NCI-H82 treated with DMSO at 0.1 percent for 48 hours (cell line): ENCODE measurements at regions not wholly inside any gene's neighbourhood (a gene's known extent, or its start where the extent isn't known, plus 50 kb on each side); places are given as distances from the start of the nearest gene placed in this dataset.
"Not testable (repeated sequence)": the region's sequence is repeated elsewhere in the genome, so short reads cannot be mapped to it uniquely, and the experiment has no call there.

ENCODE experiments used
- DNase-seq: peaks from one replicate; lab custom pipeline; 2025; ENCODE audit not compliant: unreplicated experiment; lab: John Stamatoyannopoulos, UW

DNA sequence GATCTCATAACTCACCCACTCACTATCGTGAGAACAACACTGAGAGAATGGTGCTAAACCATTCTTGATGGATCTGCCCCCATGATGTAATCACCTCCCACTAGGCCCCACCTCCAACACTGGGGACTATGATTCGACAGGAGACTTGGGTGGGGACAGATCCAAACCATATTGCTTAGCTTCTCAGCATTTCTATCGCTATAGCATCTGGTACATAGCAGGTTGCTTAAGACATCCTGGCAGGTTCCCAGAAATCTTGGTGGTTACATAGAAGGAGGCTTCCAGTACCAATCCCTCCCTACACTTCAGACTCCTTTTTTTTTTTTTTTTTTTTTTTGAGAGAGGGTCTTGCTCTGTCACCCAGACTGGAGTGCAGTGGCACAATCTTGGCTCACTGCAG is 487.8 kb downstream of the EDEM1 start:
- no peak for DNase-seq

GRCh38 chr3:5677555-5677954 is 490.0 kb downstream of the EDEM1 start:
- DNase-seq: peak; percentile 23

DNA sequence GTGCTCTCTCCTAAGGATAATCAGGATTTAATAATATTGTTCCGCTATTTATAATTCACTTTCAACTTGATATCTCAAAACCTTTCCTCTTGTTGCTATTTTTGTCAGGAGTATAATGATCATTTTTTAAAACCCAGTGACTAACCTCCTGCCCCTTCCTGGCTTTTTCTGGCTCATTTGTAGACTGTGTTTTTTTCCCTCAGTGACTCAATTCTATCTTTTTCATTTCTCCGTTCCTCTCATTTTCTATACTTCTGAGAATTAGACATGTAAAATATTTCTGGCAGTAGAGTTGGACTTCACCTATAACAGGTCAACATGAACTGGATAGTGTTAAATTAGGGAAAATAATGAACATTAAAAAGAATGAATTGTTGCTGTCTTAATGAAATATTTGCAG is 490.7 kb downstream of the EDEM1 start:
- DNase-seq: no peak

DNA sequence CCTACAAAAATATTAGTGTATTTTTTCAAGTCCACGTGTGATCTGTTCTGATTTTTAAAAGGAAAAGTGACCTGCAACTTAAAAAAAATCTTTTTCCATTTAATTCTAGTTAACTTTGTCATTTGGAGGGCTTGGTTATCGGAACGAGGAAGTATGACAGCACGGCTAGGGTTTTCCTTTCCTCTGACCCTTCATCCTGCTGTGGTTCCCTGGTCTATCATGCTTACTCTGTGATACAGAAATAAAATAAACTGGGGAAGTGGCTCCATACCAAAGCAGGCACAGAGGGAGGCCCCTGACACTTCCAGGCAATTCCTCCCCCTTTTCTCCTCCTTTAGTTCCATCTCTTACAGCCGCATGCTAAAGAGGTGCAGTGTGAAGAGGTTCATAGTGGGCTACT is 491.3 kb downstream of the EDEM1 start:
- DNase-seq: no peak

DNA sequence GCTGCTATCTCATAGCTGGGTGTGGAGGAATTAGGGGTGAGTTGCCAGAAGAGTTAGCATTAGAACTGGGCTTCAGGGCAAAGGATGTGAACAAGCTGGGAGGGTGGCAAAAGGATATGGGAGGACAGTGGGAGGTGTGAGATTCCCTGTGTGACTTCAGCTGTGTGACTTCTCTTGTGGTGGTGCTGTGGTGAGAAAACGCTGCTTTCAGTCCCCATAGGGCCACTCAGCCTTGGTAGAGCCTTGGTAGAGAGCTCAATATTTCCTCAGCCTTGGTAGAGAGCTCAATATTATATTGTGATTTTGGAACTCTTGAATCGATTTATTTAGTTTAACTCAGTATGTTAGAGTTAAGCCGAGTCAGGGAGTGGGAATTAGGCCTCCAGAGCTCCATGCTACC is 499.7 kb downstream of the EDEM1 start:
- DNase-seq: no peak

GRCh38 chr3:5690490-5690889 is 503.0 kb downstream of the EDEM1 start:
- DNase-seq: no peak

- DNase-seq: no peak
These were observed 503.5 kb downstream of the EDEM1 start for GRCh38 chr3:5690904-5691532.

DNA sequence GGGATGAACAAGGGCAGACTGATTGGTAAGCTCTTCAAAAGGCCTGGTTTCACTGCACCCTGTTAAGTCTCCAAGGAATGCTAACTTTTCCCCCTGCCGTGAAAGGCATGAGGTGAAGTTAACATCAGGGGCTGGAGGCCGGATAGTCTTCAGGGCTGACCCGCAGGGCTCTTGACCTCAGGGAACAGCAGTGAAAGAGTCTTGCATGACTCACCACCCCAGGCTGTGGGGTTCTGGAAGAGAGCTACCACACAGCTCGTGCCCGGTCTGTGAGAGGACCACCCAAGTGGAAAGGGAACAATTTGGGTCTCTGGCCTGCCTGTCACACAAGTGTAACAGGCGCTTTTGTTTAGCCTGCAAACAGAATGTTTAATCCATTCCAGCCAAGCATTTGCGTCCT is 504.9 kb downstream of the EDEM1 start:
- no peak for DNase-seq

DNA sequence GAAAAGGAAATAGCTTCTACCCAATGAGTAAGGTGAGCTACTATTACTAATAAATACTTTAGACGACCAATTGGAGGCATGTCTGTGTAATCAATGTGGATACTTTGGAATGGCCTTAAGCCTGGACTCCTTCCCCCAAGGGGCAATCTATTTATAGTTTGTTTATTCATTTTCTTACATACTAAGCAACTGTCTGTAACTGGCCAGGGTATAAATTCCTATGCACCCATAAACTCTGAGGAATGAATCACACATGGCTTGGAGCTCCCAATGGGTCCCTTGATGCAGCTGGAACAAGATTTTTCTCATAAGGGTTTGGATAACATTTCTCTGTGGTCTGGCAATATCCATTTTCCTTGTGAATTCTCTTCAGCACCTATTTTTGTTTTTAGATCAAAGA is 506.8 kb downstream of the EDEM1 start:
- no peak for DNase-seq

- DNase-seq: no peak
These were observed 511.3 kb downstream of the EDEM1 start for GRCh38 chr3:5698851-5699250.

DNA sequence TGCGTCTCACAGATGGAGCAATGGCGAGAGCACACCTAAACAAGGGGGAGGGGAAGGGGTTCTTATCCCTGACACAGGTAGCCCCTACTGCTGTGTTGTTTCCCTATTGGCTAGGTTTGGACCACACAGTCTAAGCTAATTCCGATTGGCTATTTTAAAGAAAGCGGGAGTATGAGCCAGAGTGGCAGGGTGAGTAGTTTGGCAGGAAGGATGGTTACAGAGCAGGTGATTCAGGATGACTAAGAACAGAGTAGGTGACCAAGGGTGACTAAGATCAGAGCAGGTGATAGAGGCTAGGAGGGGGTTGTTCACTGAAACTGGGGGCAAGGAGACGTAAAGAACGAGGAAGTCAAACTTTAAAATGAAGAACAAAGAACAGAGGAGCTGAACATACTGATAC is 511.8 kb downstream of the EDEM1 start:
- no peak for DNase-seq

DNA sequence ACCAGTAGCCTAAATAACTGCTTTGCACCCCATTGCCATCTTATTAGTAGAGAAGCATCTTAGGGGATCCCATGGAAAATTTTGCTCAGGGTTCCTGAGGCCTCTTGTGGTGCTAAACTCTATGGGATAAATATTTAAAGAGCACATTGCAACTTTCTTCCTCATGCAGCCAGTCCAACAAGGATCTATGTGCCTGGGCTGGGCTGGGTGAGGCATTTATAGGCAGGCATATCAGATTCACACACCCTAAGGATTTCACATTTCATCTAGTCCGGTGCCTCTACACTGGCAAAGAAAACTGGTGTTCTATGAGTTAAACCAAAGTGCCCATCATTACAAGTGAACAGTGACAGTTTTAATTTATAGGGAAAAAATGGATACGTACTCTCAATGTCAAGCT is 512.3 kb downstream of the EDEM1 start:
- DNase-seq: no peak

GRCh38 chr3:5701005-5701404 is 513.5 kb downstream of the EDEM1 start:
- DNase-seq: not testable (repeated sequence)

GRCh38 chr3:5707794-5708193 is 520.3 kb downstream of the EDEM1 start:
- no peak for DNase-seq

DNA sequence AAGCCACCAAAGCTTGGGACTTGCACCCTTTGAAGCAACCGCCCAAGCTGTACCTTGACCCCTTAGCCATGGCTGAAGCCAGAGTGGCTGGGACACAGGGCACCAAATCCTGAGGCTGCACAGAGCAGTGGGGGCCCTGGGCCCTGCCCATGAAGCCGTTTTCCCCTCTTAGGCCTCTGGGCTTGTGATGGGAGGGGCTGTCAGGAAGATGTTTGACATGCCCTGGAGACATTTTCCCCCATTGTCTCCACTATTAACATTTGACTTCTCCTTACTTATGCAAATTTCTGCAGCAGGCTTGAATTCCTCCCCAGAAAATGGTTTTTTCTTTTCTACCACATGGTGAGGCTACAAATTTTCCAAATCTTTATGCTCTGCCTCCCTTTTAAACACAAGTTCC is 522.2 kb downstream of the EDEM1 start:
- no peak for DNase-seq

DNA sequence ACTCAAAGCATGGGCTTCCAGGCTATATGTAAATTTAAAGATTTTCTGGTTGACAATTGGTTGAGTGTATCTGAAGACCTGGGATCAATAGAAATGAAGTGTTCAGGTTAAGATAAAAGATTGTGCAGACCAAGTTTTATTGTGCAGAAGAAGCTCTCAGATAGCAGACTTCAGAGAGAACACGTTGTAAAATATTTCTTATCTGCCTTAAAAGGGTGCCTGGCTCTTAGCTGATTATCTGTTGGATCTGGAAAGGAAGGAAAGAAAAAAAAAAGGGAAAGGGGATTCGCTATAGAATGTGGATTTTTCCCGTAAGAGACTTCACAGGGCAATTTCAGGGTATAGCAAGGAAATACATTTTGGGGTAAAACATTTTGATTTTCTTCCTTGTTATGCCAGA is 523.2 kb downstream of the EDEM1 start:
- DNase-seq: no peak

GRCh38 chr3:5717254-5717653 is 529.7 kb downstream of the EDEM1 start:
- DNase-seq: no peak

DNA sequence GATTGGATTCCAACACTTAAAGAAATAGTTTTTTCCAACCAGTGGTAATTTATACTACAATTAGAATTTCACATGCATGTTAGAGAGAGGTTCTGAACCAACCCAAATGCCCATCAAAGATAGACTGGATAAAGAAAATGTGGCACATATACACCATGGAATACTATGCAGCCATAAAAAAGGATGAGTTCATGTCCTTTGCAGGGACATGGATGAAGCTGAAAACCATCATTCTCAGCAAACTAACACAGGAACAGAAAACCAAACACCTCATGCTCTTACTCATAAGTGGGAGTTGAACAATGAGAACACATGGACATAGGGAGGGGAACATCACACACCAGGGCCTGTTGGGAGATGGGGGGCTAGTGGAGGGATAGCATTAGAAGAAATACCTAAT is 532.2 kb downstream of the EDEM1 start:
- DNase-seq: not testable (repeated sequence)

DNA sequence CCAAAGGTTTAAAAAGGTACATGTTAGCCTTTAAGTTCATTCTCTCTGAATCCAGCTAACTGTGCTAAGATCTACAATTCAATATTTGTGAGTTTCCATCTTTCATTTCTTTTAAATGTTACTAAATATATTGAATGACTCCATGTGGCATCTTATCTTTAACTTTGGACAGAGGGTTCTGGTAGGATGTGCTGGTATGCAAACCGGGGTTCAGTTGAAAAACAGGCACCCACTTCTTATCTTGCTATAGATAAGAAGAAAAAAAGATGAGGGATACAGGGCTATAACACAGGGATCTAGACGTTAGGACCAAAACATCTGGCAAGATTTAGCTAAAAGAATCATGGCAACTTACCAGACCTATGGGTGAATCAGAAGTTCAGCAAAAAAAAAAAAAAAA is 538.3 kb downstream of the EDEM1 start:
- DNase-seq: no peak

GRCh38 chr3:5726621-5727020 is 539.1 kb downstream of the EDEM1 start:
- no peak for DNase-seq

- DNase-seq: no peak
These were observed 540.4 kb downstream of the EDEM1 start for GRCh38 chr3:5727743-5728484.

DNA sequence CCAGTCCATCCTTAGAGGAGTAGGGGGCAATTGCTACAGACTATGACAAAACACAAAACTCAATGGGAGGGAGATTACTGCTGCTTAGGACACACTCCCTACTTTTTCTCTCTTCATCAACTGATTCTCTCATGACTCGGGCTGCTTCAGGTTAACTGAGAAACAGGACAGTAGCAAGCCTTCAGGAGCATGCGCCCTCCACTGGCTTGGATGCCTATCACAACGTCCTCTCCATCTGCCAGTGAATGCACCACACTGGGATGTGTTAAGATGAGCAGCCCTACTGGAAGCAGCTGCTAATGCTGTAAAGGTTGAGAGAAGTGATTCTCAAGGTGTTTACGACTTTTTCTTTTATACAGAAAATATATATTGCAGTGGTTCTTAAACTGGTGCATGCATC is 542.3 kb downstream of the EDEM1 start:
- DNase-seq: no peak

DNA sequence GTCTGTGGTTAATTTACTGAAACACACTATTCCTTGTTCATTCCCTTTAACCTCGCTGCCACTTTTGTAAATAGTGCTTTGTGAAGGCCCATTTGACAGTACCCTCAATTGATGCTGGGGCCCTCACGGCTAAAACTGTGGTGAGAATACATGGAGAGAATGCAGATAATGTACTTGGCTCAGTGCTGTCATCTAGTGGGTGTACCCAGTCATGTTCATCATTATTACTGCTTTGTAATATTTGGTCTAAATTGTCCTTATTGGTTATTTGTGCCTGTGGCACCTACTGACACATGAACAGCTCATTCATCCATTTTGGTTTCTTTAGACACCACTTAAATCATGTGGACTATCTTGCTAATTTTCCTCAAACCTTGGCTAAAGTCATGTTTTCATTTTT is 543.6 kb downstream of the EDEM1 start:
- DNase-seq: peak; percentile 0
